B cell (primary cell): ENCODE measurements at regions not wholly inside any gene's neighbourhood (a gene's known extent, or its start where the extent isn't known, plus 50 kb on each side); places are given as distances from the start of the nearest gene placed in this dataset.

Experiments used
- ATAC-seq: fragments of 200-7000 bp; cut with Tn5 transposase; one replicate; pipeline ENCODE4 v1.10.0; 2021; ENCODE audit warnings: low read depth, mild to moderate bottlenecking, moderate number of reproducible peaks, moderate library complexity
- CTCF ChIA-PET: fragments of 350-600 bp; sonication (Branson Sonifier 250); formaldehyde crosslinking; loops from one replicate; lab custom pipeline; 2021; ENCODE audit warnings: antibody characterized with exemption, inconsistent platforms; lab: Charles Lee
- POLR2A ChIA-PET: fragments of 350-600 bp; sonication (Branson Sonifier 250); formaldehyde crosslinking; loops from one replicate; lab custom pipeline; 2021; ENCODE audit warnings: antibody characterized with exemption; lab: Charles Lee
- DNase-seq: peaks from one replicate; pipeline ENCODE4 v3.0.0; 2013
- H2AFZ ChIP-seq: 2 replicates; pipeline ENCODE4 v1.6.1; 2012; ENCODE audit warnings: mild to moderate bottlenecking, low read depth, low read length; ENCODE audit not compliant: insufficient read depth, poor library complexity, severe bottlenecking
- H3K27ac ChIP-seq, 2 donors: 1 replicate in 1 of 2; 2 replicates in 1 of 2; pipeline ENCODE4 v1.5.1; 2012 to 2013; ENCODE audit warnings: low read length in 2 of 2, mild to moderate bottlenecking in 2 of 2, moderate library complexity in 1 of 2
- H3K27me3 ChIP-seq, 4 experiments: fragments of 200-600 bp in 1 of 4; sonication (generic) in 1 of 4; replicated peaks in 1 of 4; 1 replicate in 2 of 4; 2 replicates in 2 of 4; pipeline versions ENCODE4 v1.6.1 to v1.7.0; 2013 to 2016; ENCODE audit warnings: low read length in 3 of 4, mild to moderate bottlenecking in 2 of 4, mixed read lengths in 1 of 4, moderate library complexity in 1 of 4; ENCODE audit not compliant: insufficient read depth in 4 of 4, control insufficient read depth in 3 of 4; ENCODE audit errors: control extremely low read depth in 1 of 4
- H3K36me3 ChIP-seq, 2 experiments: replicated peaks in 1 of 2; 1 replicate in 1 of 2; 2 replicates in 1 of 2; pipeline versions ENCODE4 v1.6.1 to v1.7.1; 2013; ENCODE audit warnings: low read length in 1 of 2; ENCODE audit not compliant: insufficient read depth in 2 of 2, control insufficient read depth in 1 of 2; ENCODE audit errors: control extremely low read depth in 1 of 2, extremely low read depth in 1 of 2
- H3K4me1 ChIP-seq, 2 donors: fragments of 200-600 bp in 1 of 2; sonication (generic) in 1 of 2; 1 replicate in 1 of 2; 2 replicates in 1 of 2; pipeline versions ENCODE4 v1.5.1 to v1.6.1; 2013 to 2017; ENCODE audit warnings: low read length in 2 of 2; ENCODE audit not compliant: control insufficient read depth in 2 of 2, insufficient read depth in 2 of 2
- H3K4me2 ChIP-seq: replicated peaks from 2 replicates; pipeline ENCODE3; 2012; ENCODE audit warnings: mild to moderate bottlenecking, low read depth, low read length; ENCODE audit not compliant: poor library complexity, severe bottlenecking
- H3K4me3 ChIP-seq, 5 experiments: fragments of 200-600 bp in 1 of 5; sonication (generic) in 1 of 5; 1 replicate in 3 of 5; 2 replicates in 2 of 5; pipeline versions ENCODE4 v1.5.1 to v1.7.0; 2011 to 2016; ENCODE audit warnings: low read length in 4 of 5, mild to moderate bottlenecking in 4 of 5, low read depth in 2 of 5, control low read depth in 1 of 5, moderate library complexity in 1 of 5; ENCODE audit not compliant: insufficient read depth in 1 of 5; ENCODE audit errors: control extremely low read depth in 1 of 5, extremely low read depth in 1 of 5
- H3K79me2 ChIP-seq: fragments of 200-600 bp; sonication (generic); one replicate; pipeline ENCODE4 v1.6.0; 2016; ENCODE audit warnings: low read length; ENCODE audit not compliant: control insufficient read depth, insufficient read depth
- H3K9ac ChIP-seq: fragments of 200-600 bp; sonication (generic); 2 replicates; pipeline ENCODE4 v1.6.1; 2017; ENCODE audit warnings: mild to moderate bottlenecking, low read length, moderate library complexity
- H3K9me3 ChIP-seq, 3 donors: one replicate each; pipeline versions ENCODE4 v1.6.1 to v1.7.1; 2013; ENCODE audit warnings: low read length in 2 of 3; ENCODE audit not compliant: control insufficient read depth in 2 of 3, insufficient read depth in 1 of 3; ENCODE audit errors: control extremely low read depth in 1 of 3
- H4K20me1 ChIP-seq: 2 replicates; pipeline ENCODE4 v1.6.0; 2012; ENCODE audit warnings: mild to moderate bottlenecking, low read length; ENCODE audit not compliant: insufficient read depth, control insufficient read depth, poor library complexity, severe bottlenecking
- H3K27ac Mint-ChIP-seq: one replicate; pipeline ENCODE4 v1.8.0; 2021; ENCODE audit warnings: mixed read lengths
- H3K27me3 Mint-ChIP-seq: one replicate; pipeline ENCODE4 v1.8.0; 2021; ENCODE audit warnings: mixed read lengths
- H3K4me1 Mint-ChIP-seq: one replicate; pipeline ENCODE4 v1.8.0; 2021; ENCODE audit warnings: mixed read lengths
- H3K4me3 Mint-ChIP-seq: one replicate; pipeline ENCODE4 v1.8.0; 2021; ENCODE audit warnings: mixed read lengths
- H3K9me3 Mint-ChIP-seq: one replicate; pipeline ENCODE4 v1.8.0; 2022; ENCODE audit warnings: mixed read lengths; ENCODE audit not compliant: insufficient read depth
- EZH2 ChIP-seq: IDR thresholded peaks from 2 replicates; pipeline ENCODE4 v1.6.1; 2012; ENCODE audit warnings: borderline replicate concordance, low read depth, mild to moderate bottlenecking, moderate library complexity, low read length; ENCODE audit not compliant: insufficient read depth, poor library complexity, severe bottlenecking
- WGBS: methylation state at CpG from one replicate; pipeline ENCODE4 v1.1.5; 2013; ENCODE audit warnings: missing lambda C conversion rate; ENCODE audit not compliant: insufficient coverage; 5-methylcytosine and 5-hydroxymethylcytosine counted together
- intact Hi-C: fragments of 100-400 bp; cut with micrococcal nuclease; formaldehyde crosslinking; loops from one replicate; pipeline ENCODE4 v1.10.0; 2022
- TF ChIP-seq, protein P1 (sequence below): fragments of 200-600 bp; IDR thresholded peaks from one replicate; pipeline ENCODE4 v1.8.0; 2022; ENCODE audit warnings: antibody characterized with exemption, mild to moderate bottlenecking

DNA sequence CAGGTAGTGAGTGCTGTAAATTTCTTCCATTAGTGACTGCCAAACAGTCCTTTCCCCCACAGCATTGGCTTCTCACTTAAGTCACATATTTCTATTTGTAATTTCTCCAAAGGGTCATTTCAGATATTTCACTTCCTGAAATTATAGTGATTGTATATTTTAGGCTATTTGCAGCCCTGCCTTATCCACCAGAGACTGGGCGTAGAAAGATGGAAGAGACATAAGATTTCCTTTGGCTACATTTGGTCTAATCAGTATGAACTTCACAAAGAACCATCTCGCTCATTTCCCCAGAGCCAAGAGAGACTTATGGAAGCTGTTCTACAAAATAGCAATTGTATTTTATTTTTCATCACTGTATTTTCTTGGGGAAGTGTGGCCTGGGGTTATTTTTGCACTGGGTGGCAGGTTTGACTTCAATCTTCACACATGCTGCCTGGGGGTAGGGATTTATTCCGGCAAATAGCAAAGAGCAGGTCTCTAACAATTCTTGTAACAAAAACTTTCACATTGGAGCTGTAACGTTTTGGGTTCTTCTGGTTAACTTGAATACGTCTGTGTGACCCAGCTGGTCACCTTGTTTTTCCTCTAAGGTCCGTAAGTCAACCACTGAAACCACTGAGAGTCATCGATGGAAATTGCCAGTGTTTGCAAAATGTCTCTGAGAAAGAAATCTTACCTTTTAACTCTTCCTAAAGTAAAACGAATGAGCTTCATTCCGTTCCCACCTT is 170.6 kb upstream of the SERPINE2 start:
- Histone ChIP-seq H3K4me2 (no peak overlapping the region), H3K4me1 (no peaks in the 10 kb centered on the region), H3K27ac (no peak overlapping the region), H4K20me1 (no peaks in the 10 kb centered on the region), H2AFZ (no peak overlapping the region), H3K79me2 (no peaks in the 10 kb centered on the region), H3K36me3 (no peaks in the 10 kb centered on the region), H3K9me3 (no peaks in the 10 kb centered on the region), H3K27me3 (no peaks in the 10 kb centered on the region), H3K9ac (no peak overlapping the region), H3K4me3 (no peak overlapping the region)
- H3K4me1 Mint-ChIP-seq: no peaks in the 10 kb centered on the region
- ATAC-seq (no peak), DNase-seq (no peak)
- H3K9me3 Mint-ChIP-seq: no peaks in the 10 kb centered on the region
- 83% methylated on average over 4 of the region's 9 CpGs for WGBS
- H3K27ac Mint-ChIP-seq: no peak overlapping the region
- intact Hi-C loops: no loop called here
- no peak overlapping the region for H3K4me3 Mint-ChIP-seq
- no peaks in the 10 kb centered on the region for H3K27me3 Mint-ChIP-seq
- ChIA-PET CTCF (no interaction called here), POLR2A (no interaction called here)
- no peak for TF ChIP-seq EZH2
- TF ChIP-seq, protein P1, sequence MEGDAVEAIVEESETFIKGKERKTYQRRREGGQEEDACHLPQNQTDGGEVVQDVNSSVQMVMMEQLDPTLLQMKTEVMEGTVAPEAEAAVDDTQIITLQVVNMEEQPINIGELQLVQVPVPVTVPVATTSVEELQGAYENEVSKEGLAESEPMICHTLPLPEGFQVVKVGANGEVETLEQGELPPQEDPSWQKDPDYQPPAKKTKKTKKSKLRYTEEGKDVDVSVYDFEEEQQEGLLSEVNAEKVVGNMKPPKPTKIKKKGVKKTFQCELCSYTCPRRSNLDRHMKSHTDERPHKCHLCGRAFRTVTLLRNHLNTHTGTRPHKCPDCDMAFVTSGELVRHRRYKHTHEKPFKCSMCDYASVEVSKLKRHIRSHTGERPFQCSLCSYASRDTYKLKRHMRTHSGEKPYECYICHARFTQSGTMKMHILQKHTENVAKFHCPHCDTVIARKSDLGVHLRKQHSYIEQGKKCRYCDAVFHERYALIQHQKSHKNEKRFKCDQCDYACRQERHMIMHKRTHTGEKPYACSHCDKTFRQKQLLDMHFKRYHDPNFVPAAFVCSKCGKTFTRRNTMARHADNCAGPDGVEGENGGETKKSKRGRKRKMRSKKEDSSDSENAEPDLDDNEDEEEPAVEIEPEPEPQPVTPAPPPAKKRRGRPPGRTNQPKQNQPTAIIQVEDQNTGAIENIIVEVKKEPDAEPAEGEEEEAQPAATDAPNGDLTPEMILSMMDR: no peak

DNA sequence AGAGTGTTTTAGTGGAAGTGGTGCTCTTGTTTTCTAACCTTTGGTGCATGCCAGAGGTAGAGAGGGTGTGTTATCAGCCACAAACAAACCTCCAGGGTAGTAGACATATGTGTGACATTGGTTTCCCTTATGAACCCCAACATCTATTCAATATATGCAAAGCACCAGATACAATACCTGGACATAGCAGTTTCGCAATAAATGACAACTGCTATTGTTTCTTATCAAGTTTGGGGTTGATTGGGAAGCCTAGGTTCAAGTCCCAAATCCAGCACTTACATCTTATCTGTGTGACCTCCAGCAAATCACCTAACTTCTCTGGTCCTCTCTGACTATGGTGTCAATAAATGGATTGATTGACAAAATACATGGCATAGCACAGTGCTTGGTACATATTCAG is 169.4 kb upstream of the SERPINE2 start:
- no CpG with 5 or more reads among the region's 1 CpG for WGBS
- ATAC-seq: no peak
- Mint-ChIP-seq H3K9me3 (no peaks in the 10 kb centered on the region), H3K27me3 (peaks cover 4% of the 10 kb centered on the region), H3K4me1 (no peaks in the 10 kb centered on the region), H3K4me3 (no peak overlapping the region), H3K27ac (no peak overlapping the region)
- Histone ChIP-seq H4K20me1 (no peaks in the 10 kb centered on the region), H3K36me3 (no peaks in the 10 kb centered on the region), H3K27ac (no peak overlapping the region), H3K9me3 (no peaks in the 10 kb centered on the region), H3K9ac (no peak overlapping the region), H3K4me1 (no peaks in the 10 kb centered on the region), H3K4me3 (no peak overlapping the region), H3K4me2 (no peak overlapping the region), H3K27me3 (no peaks in the 10 kb centered on the region), H2AFZ (no peak overlapping the region), H3K79me2 (no peaks in the 10 kb centered on the region)
- DNase-seq: no peak
- TF ChIP-seq, protein P1: no peak
- TF ChIP-seq EZH2: no peak
- CTCF ChIA-PET: no interaction called here
- intact Hi-C loops: no loop called here
- POLR2A ChIA-PET: no interaction called here
